ENCODE measurements at regions not wholly inside any gene's neighbourhood (a gene's known extent, or its start where the extent isn't known, plus 50 kb on each side); places are given as distances from the start of the nearest gene placed in this dataset.

- Histone ChIP-seq H3K27me3 (replicated peaks) (no peaks in the 10 kb centered on the region), H3K4me3 (no peak overlapping the region), H3K9me3 (replicated peaks) (no peaks in the 10 kb centered on the region), H3K27ac (peak overlapping the region; percentile 18; the same call in 1 of the 2 replicates), H3K36me3 (peaks cover under 1% of the 10 kb centered on the region; the same call in 1 of the 2 replicates), H3K4me1 (replicated peaks) (peaks cover 25% of the 10 kb centered on the region)
- no peak for DNase-seq (ENCODE audit: low read depth in 1 of 2, low spot score in 2 of 2)
Measured at GRCh38 chr1:201775380-201775779, 53.6 kb upstream of the IPO9 start.

DNA sequence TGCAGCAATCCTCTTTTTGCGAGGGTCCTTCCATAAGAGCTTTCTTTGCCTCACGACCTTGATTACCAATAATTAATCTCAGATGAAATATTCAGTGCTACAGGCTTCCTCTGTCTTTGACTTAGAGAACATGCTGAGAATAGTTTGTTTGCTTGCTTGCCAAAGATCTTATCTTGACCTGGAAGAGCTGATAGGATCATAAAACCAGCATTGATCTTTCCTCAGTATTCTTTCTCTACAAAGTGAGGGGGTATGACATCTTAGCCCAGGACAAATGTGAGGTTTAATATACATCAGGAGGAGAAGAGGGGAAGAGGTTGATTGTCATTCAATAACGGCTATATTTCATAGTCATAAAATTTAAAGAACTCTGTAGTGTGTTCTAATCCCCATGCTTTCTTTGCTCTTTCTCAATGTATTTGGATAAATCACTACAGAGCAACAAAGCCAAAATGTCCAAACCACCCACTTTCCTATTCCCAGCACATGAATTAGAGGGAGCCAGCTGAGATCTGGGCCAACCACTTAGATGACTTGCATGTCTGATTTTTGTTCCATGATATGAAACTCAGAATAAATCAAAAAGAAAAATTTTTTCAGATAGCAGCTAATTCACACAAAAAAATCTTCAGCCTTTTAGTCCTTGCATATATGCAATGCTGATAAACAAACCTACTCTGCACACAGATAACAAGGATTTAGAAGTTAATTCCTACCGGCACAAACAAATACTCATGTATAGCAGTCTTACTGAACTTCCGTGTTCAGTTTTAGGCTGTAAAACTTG is 50.5 kb upstream of the IPO9 start:
- no peak overlapping the region for H3K27ac ChIP-seq

More for the DNA sequence above, 50.5 kb upstream of the IPO9 start:
- H3K36me3 ChIP-seq = peaks cover 29% of the 10 kb centered on the region
- no peaks in the 10 kb centered on the region for H3K27me3 ChIP-seq (replicated peaks)
- H3K4me1 ChIP-seq (replicated peaks) = peaks cover 31% of the 10 kb centered on the region
- H3K9me3 ChIP-seq (replicated peaks) = no peaks in the 10 kb centered on the region
- no peak for DNase-seq (ENCODE audit: low read depth in 1 of 2, low spot score in 2 of 2)
- H3K4me3 ChIP-seq = no peak overlapping the region

Data from SJSA1 (cell line).